ENCODE measurements at regions not wholly inside any gene's neighbourhood (a gene's known extent, or its start where the extent isn't known, plus 50 kb on each side); places are given as distances from the start of the nearest gene placed in this dataset.

DNA sequence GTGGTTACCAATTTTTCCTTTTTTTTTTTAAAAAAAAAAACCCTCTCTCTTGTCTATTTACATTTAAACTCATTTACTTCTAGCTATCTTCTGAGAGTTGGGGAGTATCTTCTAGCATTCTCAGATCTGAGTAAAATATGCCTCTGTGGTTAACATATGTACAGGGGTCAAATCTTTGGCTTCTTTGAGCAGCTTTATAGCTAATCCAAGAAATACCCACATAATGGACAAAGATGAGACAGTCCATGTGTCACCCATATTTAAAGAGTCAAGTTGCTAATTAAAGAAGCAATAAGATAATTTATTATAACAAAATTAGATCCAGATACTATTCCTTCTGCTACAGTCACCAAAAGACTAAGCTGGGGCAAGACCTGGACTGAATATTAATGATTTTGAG lies 139.0 kb upstream of the HNRNPA3 start (continued):
- TF ChIP-seq, protein P1, sequence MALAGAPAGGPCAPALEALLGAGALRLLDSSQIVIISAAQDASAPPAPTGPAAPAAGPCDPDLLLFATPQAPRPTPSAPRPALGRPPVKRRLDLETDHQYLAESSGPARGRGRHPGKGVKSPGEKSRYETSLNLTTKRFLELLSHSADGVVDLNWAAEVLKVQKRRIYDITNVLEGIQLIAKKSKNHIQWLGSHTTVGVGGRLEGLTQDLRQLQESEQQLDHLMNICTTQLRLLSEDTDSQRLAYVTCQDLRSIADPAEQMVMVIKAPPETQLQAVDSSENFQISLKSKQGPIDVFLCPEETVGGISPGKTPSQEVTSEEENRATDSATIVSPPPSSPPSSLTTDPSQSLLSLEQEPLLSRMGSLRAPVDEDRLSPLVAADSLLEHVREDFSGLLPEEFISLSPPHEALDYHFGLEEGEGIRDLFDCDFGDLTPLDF (CRISPR knock-in tag; IDR thresholded peaks at IDR 0.05), result no peak
- no peak for TF ChIP-seq ELK4 (CRISPR knock-in tag; IDR thresholded peaks at IDR 0.05; ENCODE audit: borderline replicate concordance)
- TF ChIP-seq ZXDC (CRISPR knock-in tag; IDR thresholded peaks at IDR 0.05), result no peak
- TF ChIP-seq ZNF576 (CRISPR knock-in tag; IDR thresholded peaks at IDR 0.05), result no peak
- no peak for TF ChIP-seq DZIP1 (CRISPR knock-in tag; IDR thresholded peaks at IDR 0.05)
- TF ChIP-seq ZNF776 (CRISPR knock-in tag; IDR thresholded peaks at IDR 0.05), result no peak
- TF ChIP-seq PAWR (CRISPR knock-in tag; IDR thresholded peaks at IDR 0.05; ENCODE audit: borderline replicate concordance), result no peak

All from HepG2 (cell line).